ENCODE measurements at regions not wholly inside any gene's neighbourhood (a gene's known extent, or its start where the extent isn't known, plus 50 kb on each side); places are given as distances from the start of the nearest gene placed in this dataset.

DNA sequence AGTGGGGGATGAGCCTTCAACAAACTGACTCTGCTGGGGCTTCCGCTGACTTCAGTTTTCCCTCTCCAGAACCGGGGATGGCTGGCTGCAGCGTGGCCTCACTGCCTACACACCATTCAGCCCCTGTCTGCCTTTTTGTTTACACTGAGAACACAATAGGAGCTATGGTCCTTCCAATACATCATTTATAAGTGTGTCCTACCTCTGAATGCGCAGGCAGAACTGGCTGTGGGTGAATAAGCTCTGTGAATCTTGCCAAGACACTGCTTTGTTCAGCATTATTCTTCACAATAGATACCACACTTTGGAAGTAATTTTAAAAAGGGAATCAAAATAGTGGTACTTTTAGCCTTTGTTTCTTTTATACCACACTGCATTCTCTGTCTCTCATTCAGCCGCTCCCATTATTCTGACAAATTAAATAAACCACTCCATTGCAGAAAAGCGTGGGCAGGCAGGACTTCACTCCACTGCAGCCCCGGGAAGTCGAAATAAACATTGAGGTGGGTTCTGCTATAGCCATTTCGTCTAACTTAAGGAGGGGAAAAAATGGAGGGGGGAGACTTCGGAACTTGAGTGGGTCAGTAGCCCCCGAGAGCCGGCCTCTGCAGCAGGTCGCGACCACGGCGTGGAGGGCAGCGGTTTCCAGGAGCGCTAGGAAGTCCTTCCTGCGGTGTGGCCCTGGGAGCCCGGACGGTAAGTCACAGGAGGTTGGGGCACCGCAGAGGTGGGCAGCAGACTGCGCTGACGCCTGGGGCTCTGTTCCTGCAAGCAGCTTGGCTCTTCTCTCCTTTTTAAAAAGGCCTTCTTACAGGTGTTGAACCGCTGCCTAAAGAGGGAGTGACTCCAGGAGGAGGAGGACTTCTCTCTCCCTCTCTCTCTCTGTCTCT, 94.8 kb upstream of the SOX1 start:
- H3K27me3 ChIP-seq (ENCODE audit: control insufficient read depth, insufficient read depth, low read length), result no peaks in the 10 kb centered on the region
- FAIRE-seq (no peak), DNase-seq (ENCODE audit: low read depth) (no peak)
- H3K36me3 ChIP-seq (ENCODE audit: control insufficient read depth, insufficient read depth, low read length), result no peaks in the 10 kb centered on the region
- TF ChIP-seq CTCF (IDR thresholded peaks at IDR 0.05; ENCODE audit: insufficient read depth, low read length, severe bottlenecking), result no peak
- H3K4me3 ChIP-seq (ENCODE audit: low read depth, low read length), result no peak overlapping the region

- no peaks in the 10 kb centered on the region for H3K36me3 ChIP-seq (ENCODE audit: control insufficient read depth, insufficient read depth, low read length)
- no peak for TF ChIP-seq CTCF (IDR thresholded peaks at IDR 0.05; ENCODE audit: insufficient read depth, low read length, severe bottlenecking)
- FAIRE-seq, result no peak
- no peak for DNase-seq (ENCODE audit: low read depth)
- H3K4me3 ChIP-seq (ENCODE audit: low read depth, low read length), result no peak overlapping the region
- no peaks in the 10 kb centered on the region for H3K27me3 ChIP-seq (ENCODE audit: control insufficient read depth, insufficient read depth, low read length)
These were observed 93.8 kb upstream of the SOX1 start for GRCh38 chr13:111973186-111973585.

DNA sequence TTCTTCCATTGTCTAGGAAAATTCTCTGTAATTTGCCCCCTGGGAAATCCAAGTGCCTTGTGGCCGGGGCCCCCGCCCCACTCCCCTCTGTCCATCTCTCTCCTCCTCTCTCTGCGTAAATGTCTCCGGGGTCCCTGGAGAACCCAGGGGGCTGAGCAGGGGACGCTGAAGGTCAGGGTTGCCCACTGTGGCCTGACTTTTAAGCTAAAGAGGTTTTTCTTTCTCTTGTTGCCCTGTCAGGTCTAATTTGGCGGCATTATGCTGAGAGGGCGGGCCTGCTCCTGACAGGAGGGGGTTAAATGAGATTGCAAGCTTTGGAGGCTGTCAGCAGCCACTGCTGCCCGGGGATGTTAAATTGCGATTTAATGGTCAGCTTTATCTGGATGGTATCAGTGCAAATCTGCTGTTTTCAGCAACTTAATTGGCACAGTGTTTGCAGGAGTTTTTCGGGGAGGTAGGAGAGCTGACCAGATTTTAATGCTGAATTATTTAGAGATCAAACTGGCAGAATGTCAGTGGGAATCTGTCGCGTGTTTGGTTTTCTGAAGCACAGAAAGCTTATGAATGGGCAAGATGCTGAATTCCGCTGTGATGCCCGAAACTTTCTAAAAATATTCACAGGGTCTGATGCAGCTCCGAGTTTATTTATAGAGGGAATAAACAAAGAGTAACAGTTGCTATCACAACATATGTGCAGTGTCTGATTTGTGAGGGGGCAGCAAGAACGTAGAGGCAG, 93.2 kb upstream of the SOX1 start:
- Histone ChIP-seq H3K36me3 (ENCODE audit: control insufficient read depth, insufficient read depth, low read length) (no peaks in the 10 kb centered on the region), H3K27me3 (ENCODE audit: control insufficient read depth, insufficient read depth, low read length) (no peaks in the 10 kb centered on the region), H3K4me3 (ENCODE audit: low read depth, low read length) (no peak overlapping the region)
- TF ChIP-seq CTCF (IDR thresholded peaks at IDR 0.05; ENCODE audit: insufficient read depth, low read length, severe bottlenecking), result no peak
- FAIRE-seq (no peak), DNase-seq (ENCODE audit: low read depth) (no peak)

DNA sequence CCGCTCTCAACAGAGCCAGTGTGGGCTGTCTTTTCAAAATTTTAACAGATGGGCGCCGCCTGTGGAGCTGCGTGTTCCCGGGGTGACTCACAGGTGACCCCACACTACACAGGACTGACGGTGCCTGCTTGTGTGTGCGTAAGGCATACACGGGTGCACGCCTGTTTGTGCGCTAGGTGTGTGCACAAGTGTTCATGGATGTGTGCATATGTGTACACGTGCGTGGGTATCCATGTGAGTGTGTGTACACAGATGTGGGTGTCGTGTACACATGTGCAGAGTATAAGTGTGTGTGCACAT, 92.7 kb upstream of the SOX1 start:
- no peaks in the 10 kb centered on the region for H3K27me3 ChIP-seq (ENCODE audit: control insufficient read depth, insufficient read depth, low read length)
- FAIRE-seq (no peak), DNase-seq (ENCODE audit: low read depth) (no peak)
- H3K36me3 ChIP-seq (ENCODE audit: control insufficient read depth, insufficient read depth, low read length), result no peaks in the 10 kb centered on the region
- no peak overlapping the region for H3K4me3 ChIP-seq (ENCODE audit: low read depth, low read length)
- TF ChIP-seq CTCF (IDR thresholded peaks at IDR 0.05; ENCODE audit: insufficient read depth, low read length, severe bottlenecking), result no peak

DNA sequence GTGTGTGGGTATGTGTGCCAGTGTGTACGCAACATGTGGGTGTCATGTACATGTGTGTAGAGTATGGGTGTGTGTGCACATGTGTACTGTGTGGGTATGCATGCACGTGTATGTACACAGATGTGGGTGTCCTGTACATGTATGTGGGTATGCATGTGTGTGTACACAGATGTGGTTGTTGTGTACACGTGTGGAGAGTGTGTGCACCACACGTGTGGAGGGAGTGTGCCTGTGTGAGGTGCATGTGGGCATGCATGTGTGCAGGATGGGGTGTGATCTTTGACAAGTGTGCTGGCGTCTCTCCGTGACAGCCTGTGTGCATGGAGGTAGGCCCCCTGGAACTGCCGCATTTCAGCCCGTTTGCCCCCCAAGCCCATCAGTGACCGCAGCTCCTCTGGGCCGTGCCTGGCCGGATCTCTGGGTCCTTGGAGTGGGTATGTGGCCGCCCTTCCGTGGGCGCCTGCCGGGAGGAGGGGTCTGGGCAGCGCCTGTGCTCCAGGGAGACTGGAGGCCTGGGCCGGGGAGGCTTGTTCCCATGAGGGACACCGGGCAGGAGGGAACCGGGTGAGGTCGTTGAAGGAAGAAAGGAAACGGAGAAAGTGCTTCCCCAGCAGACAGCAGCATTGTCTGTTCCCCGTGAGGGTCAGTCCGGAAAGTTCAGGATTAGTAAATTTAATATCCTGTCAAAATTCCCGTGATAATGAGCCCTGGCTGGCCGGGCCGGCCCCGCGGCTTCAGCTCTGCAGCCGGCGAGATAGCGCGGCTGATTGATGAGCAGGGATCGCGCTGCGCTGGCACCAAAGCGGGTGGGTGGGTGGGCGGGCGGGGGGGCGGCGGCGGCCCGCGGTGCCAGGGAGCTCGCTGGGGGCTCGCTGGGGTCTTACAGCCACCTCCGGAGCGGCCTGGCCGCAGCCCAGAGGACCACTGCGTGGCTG, 91.1 kb upstream of the SOX1 start:
- H3K36me3 ChIP-seq (ENCODE audit: control insufficient read depth, insufficient read depth, low read length), result no peaks in the 10 kb centered on the region
- no peaks in the 10 kb centered on the region for H3K27me3 ChIP-seq (ENCODE audit: control insufficient read depth, insufficient read depth, low read length)
- DNase-seq (ENCODE audit: low read depth) (no peak), FAIRE-seq (no peak)
- TF ChIP-seq CTCF (IDR thresholded peaks at IDR 0.05; ENCODE audit: insufficient read depth, low read length, severe bottlenecking), result no peak
- no peak overlapping the region for H3K4me3 ChIP-seq (ENCODE audit: low read depth, low read length)
